H1 (cell line): ENCODE measurements at regions not wholly inside any gene's neighbourhood (a gene's known extent, or its start where the extent isn't known, plus 50 kb on each side); places are given as distances from the start of the nearest gene placed in this dataset.

Source experiments
- CTCF ChIA-PET: fragments of 300-600 bp; sonication (Branson Sonifier 250); formaldehyde crosslinking; loops from one replicate; lab custom pipeline; 2021; ENCODE audit not compliant: partially characterized antibody; lab: Charles Lee
- POLR2A ChIA-PET: fragments of 300-600 bp; sonication (Branson Sonifier 250); formaldehyde crosslinking; loops from one replicate; lab custom pipeline; 2021; ENCODE audit warnings: inconsistent platforms; ENCODE audit not compliant: partially characterized antibody; lab: Charles Lee
- DNase-seq, 2 experiments: peaks; one replicate each; pipeline versions ENCODE4 v3.0.0 to v3.0.0-alpha.2; 2010 to 2022; ENCODE audit warnings: low spot score in 2 of 2, low read depth in 1 of 2, mixed read lengths in 1 of 2
- FAIRE-seq: peaks from 2 replicates; lab custom pipeline; 2011; peaks lifted over from hg19 to GRCh38; lab: Jason Lieb, UNC
- H2AFZ ChIP-seq: 2 replicates; pipeline ENCODE4 v1.8.1; 2012; ENCODE audit warnings: low read length, inconsistent platforms
- H2AK5ac ChIP-seq: 2 replicates; pipeline ENCODE4 v1.6.1; 2013; ENCODE audit warnings: low read depth, low read length
- H2BK120ac ChIP-seq: replicated peaks from 2 replicates; pipeline ENCODE3; 2013; ENCODE audit warnings: low read depth, low read length, inconsistent platforms
- H2BK12ac ChIP-seq: 2 replicates; pipeline ENCODE4 v1.6.1; 2013; ENCODE audit warnings: low read depth, low read length
- H2BK15ac ChIP-seq: 2 replicates; pipeline ENCODE4 v1.6.1; 2013; ENCODE audit warnings: low read length
- H2BK20ac ChIP-seq: 2 replicates; pipeline ENCODE4 v1.6.1; 2013; ENCODE audit warnings: low read length
- H2BK5ac ChIP-seq: 2 replicates; pipeline ENCODE4 v1.6.1; 2013; ENCODE audit warnings: low read depth, low read length
- H3K14ac ChIP-seq: 2 replicates; pipeline ENCODE4 v1.6.1; 2013; ENCODE audit warnings: inconsistent platforms; ENCODE audit not compliant: insufficient read length
- H3K18ac ChIP-seq: 2 replicates; pipeline ENCODE4 v1.6.1; 2013; ENCODE audit warnings: low read length; ENCODE audit errors: extremely low read depth
- H3K23ac ChIP-seq: 2 replicates; pipeline ENCODE4 v1.6.1; 2013; ENCODE audit warnings: inconsistent platforms; ENCODE audit not compliant: insufficient read length
- H3K23me2 ChIP-seq: 2 replicates; pipeline ENCODE4 v1.6.1; 2013; ENCODE audit warnings: low read depth, low read length
- H3K27ac ChIP-seq: 2 replicates; pipeline ENCODE4 v1.6.1; 2011; ENCODE audit warnings: low read depth, low read length, inconsistent platforms
- H3K27me3 ChIP-seq, 4 experiments: replicated peaks in 1 of 4; 1 replicate in 1 of 4; 2 replicates in 3 of 4; pipeline versions ENCODE4 v1.6.1 to v1.8.1; 2011 to 2013; ENCODE audit warnings: low read length in 3 of 4, mild to moderate bottlenecking in 3 of 4, inconsistent platforms in 2 of 4, mixed read lengths in 2 of 4, moderate library complexity in 1 of 4; ENCODE audit not compliant: control insufficient read depth in 3 of 4, insufficient read depth in 3 of 4; ENCODE audit errors: extremely low read depth in 1 of 4
- H3K36me3 ChIP-seq, 4 experiments: 2 replicates each; pipeline versions ENCODE4 v1.6.1 to v1.8.1; 2011 to 2013; ENCODE audit warnings: mild to moderate bottlenecking in 4 of 4, low read length in 3 of 4, moderate library complexity in 2 of 4, control low read depth in 1 of 4, inconsistent platforms in 1 of 4; ENCODE audit not compliant: insufficient read depth in 4 of 4, control insufficient read depth in 2 of 4
- H3K4ac ChIP-seq: replicated peaks from 2 replicates; pipeline ENCODE3; 2013; ENCODE audit warnings: low read length, low read depth, mixed read lengths, inconsistent platforms; ENCODE audit not compliant: insufficient read length
- H3K4me1 ChIP-seq, 4 experiments: replicated peaks in 1 of 4; 1 replicate in 1 of 4; 2 replicates in 3 of 4; pipeline versions ENCODE4 v1.6.1 to v1.8.1; 2011 to 2013; ENCODE audit warnings: low read length in 3 of 4, inconsistent platforms in 2 of 4, mixed read lengths in 1 of 4; ENCODE audit not compliant: insufficient read depth in 4 of 4, control insufficient read depth in 3 of 4
- H3K4me2 ChIP-seq, 2 experiments: 2 replicates each; pipeline versions ENCODE4 v1.6.1 to v1.8.1; 2011 to 2013; ENCODE audit warnings: low read depth in 2 of 2, low read length in 2 of 2, control low read depth in 1 of 2, inconsistent platforms in 1 of 2, mild to moderate bottlenecking in 1 of 2; ENCODE audit not compliant: insufficient read depth in 1 of 2
- H3K4me3 ChIP-seq, 4 experiments: fragments of 200-600, 300-600 bp in 1 of 4; sonication (generic), shearing (Covaris generic), sonication (Bioruptor Twin) in 1 of 4; 2 replicates each; pipeline versions ENCODE4 v1.5.1 to v1.8.1; 2011 to 2016; ENCODE audit warnings: low read length in 4 of 4, low read depth in 3 of 4, control low read depth in 2 of 4, inconsistent platforms in 2 of 4, mild to moderate bottlenecking in 2 of 4, mixed read lengths in 1 of 4, moderate library complexity in 1 of 4; ENCODE audit not compliant: insufficient read depth in 2 of 4; ENCODE audit errors: extremely low read depth in 1 of 4
- H3K56ac ChIP-seq: replicated peaks from 2 replicates; pipeline ENCODE3; 2013; ENCODE audit warnings: low read depth, mild to moderate bottlenecking, mixed read lengths, low read length, inconsistent platforms; ENCODE audit not compliant: insufficient read length
- H3K79me1 ChIP-seq: 2 replicates; pipeline ENCODE4 v1.6.1; 2013; ENCODE audit warnings: low read depth, low read length, control low read depth
- H3K79me2 ChIP-seq, 2 experiments: 2 replicates each; pipeline versions ENCODE4 v1.6.1 to v1.8.1; 2012 to 2013; ENCODE audit warnings: low read length in 2 of 2, mild to moderate bottlenecking in 2 of 2, inconsistent platforms in 1 of 2; ENCODE audit not compliant: insufficient read depth in 2 of 2, control insufficient read depth in 1 of 2
- H3K9ac ChIP-seq, 4 experiments: replicated peaks in 1 of 4; 1 replicate in 1 of 4; 2 replicates in 3 of 4; pipeline versions ENCODE4 v1.6.1 to v1.8.1; 2011 to 2013; ENCODE audit warnings: low read depth in 3 of 4, low read length in 3 of 4, control low read depth in 2 of 4, mild to moderate bottlenecking in 2 of 4, moderate library complexity in 2 of 4, inconsistent platforms in 1 of 4; ENCODE audit errors: extremely low read depth in 1 of 4
- H3K9me3 ChIP-seq, 2 experiments: 2 replicates each; pipeline versions ENCODE4 v1.6.1 to v1.8.1; 2012 to 2013; ENCODE audit warnings: mild to moderate bottlenecking in 2 of 2, moderate library complexity in 2 of 2, control low read depth in 1 of 2, inconsistent platforms in 1 of 2, low read depth in 1 of 2, low read length in 1 of 2, mixed read lengths in 1 of 2; ENCODE audit not compliant: insufficient read depth in 2 of 2
- H4K20me1 ChIP-seq, 2 experiments: replicated peaks in 1 of 2; 2 replicates each; pipeline versions ENCODE3 to v1.8.1; 2011 to 2013; ENCODE audit warnings: inconsistent platforms in 2 of 2, low read length in 2 of 2, mild to moderate bottlenecking in 1 of 2; ENCODE audit not compliant: insufficient read depth in 2 of 2, control insufficient read depth in 1 of 2
- H4K5ac ChIP-seq: 2 replicates; pipeline ENCODE4 v1.6.1; 2013; ENCODE audit warnings: low read length, low read depth, mixed read lengths, inconsistent platforms; ENCODE audit not compliant: insufficient read length
- H4K8ac ChIP-seq: 2 replicates; pipeline ENCODE4 v1.8.0; 2013; ENCODE audit warnings: mild to moderate bottlenecking, moderate library complexity, low read length, inconsistent platforms; ENCODE audit not compliant: insufficient read depth; ENCODE audit errors: extremely low read depth
- H4K91ac ChIP-seq: replicated peaks from 2 replicates; pipeline ENCODE3; 2013; ENCODE audit warnings: low read length, mixed read lengths, inconsistent platforms; ENCODE audit not compliant: insufficient read length
- BACH1 ChIP-seq: IDR thresholded peaks from 2 replicates; pipeline ENCODE4 v1.6.1; 2012; ENCODE audit warnings: low read length, improper control_type of control experiment
- CEBPB ChIP-seq: IDR thresholded peaks from 2 replicates; pipeline ENCODE4 v1.6.1; 2012; ENCODE audit warnings: low read depth, low read length
- CHD2 ChIP-seq: IDR thresholded peaks from 2 replicates; pipeline ENCODE4 v1.6.1; 2012; ENCODE audit warnings: low read length, improper control_type of control experiment
- CREB1 ChIP-seq: IDR thresholded peaks from 2 replicates; pipeline ENCODE4 v1.6.1; 2012; ENCODE audit warnings: inconsistent platforms
- CTBP2 ChIP-seq: IDR thresholded peaks from 2 replicates; pipeline ENCODE4 v1.7.0; 2011; ENCODE audit warnings: borderline replicate concordance, mild to moderate bottlenecking, moderate library complexity, mixed read lengths, low read length; ENCODE audit not compliant: insufficient read depth, insufficient read length
- FOSL1 ChIP-seq: IDR thresholded peaks from 2 replicates; pipeline ENCODE4 v1.6.1; 2011; ENCODE audit warnings: mild to moderate bottlenecking, low read depth, low read length, moderate library complexity; ENCODE audit not compliant: insufficient read depth
- POLR2A ChIP-seq, 2 experiments: IDR thresholded peaks; 1 replicate in 1 of 2; 2 replicates in 1 of 2; pipeline ENCODE4 v1.6.1; 2011; ENCODE audit warnings: low read depth in 2 of 2, low read length in 2 of 2, mild to moderate bottlenecking in 2 of 2; ENCODE audit errors: control extremely low read depth in 1 of 2
- POLR2AphosphoS5 ChIP-seq: IDR thresholded peaks from 2 replicates; pipeline ENCODE4 v1.6.1; 2011; ENCODE audit warnings: low read depth, low read length
- RBBP5 ChIP-seq: IDR thresholded peaks from 2 replicates; pipeline ENCODE4 v1.7.1; 2012; ENCODE audit warnings: low read depth, mild to moderate bottlenecking, inconsistent platforms, low read length, moderate library complexity, borderline replicate concordance
- SP1 ChIP-seq: IDR thresholded peaks from 2 replicates; pipeline ENCODE4 v1.6.1; 2011; ENCODE audit warnings: low read depth, low read length
- TAF7 ChIP-seq: optimal IDR thresholded peaks from 2 replicates; pipeline ENCODE3; 2011; ENCODE audit warnings: low read depth, mild to moderate bottlenecking, inconsistent platforms, low read length, moderate library complexity, borderline replicate concordance
- TCF12 ChIP-seq: IDR thresholded peaks from 2 replicates; pipeline ENCODE4 v1.6.1; 2011; ENCODE audit warnings: low read depth, mild to moderate bottlenecking, low read length
- WGBS, 2 experiments: shearing (Covaris generic) in 1 of 2; methylation state at CpG; one replicate each; pipeline versions ENCODE4 v1.1.6 to v1.1.7; 2013 to 2015; ENCODE audit warnings: low lambda C conversion rate in 2 of 2, mixed read lengths in 2 of 2, inconsistent platforms in 1 of 2, low coverage in 1 of 2, missing lambda C conversion rate in 1 of 2; ENCODE audit not compliant: insufficient replicate concordance in 2 of 2, insufficient coverage in 1 of 2, insufficient read length in 1 of 2; ENCODE audit errors: extremely low coverage in 1 of 2, missing lambda C conversion rate in 1 of 2; 5-methylcytosine and 5-hydroxymethylcytosine counted together

DNA sequence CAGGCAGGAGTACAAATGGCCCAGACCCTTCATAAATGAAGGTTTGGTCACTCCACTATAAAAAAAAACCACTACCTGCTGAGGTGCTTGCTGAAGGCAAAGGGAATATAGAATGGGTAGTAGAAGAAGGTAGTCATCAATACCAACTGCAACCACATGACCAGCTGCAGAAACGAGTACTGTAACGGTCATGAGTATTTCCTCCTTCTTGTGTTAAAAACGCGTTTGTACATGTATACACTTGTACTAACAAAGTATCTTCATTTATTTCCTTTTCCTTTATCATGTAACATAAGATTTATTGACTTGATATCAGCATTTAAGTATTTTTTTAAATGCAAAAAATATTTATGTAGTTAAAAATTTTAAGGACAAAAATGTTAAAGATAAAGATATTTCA is 238.6 kb downstream of the TFAP2B start:
- Histone ChIP-seq H3K56ac (no peak overlapping the region), H3K4me1 (peaks cover 0 to 3% (median 0%) of the 10 kb centered on the region in 4 experiments; a peak in 2 of 7 replicates)
- POLR2A ChIA-PET = no interaction called here

More for the DNA sequence above, 238.6 kb downstream of the TFAP2B start:
- Histone ChIP-seq H3K4me2 (no peak overlapping the region), H2AFZ (no peak overlapping the region), H3K27ac (no peak overlapping the region), H2BK20ac (no peak overlapping the region), H2AK5ac (no peak overlapping the region), H2BK12ac (no peak overlapping the region), H3K18ac (no peak overlapping the region; the same call in 1 of the 2 replicates), H3K23ac (no peak overlapping the region)
- DNase-seq = no peak
- WGBS, 2 experiments = 94% methylated on average over 4 of the region's 4 CpGs; no CpG with 5 or more reads in 1 of the 2 experiments
- no peak for TF ChIP-seq CTBP2
- TF ChIP-seq BACH1 = no peak
- TF ChIP-seq POLR2AphosphoS5 = no peak
- TF ChIP-seq RBBP5 = no peak
- TF ChIP-seq FOSL1 = no peak
- no peak for TF ChIP-seq TAF7
- no peak for TF ChIP-seq SP1
- no peak for TF ChIP-seq POLR2A (IDR thresholded peaks at IDR 0.05; ENCODE audit: control extremely low read depth in 1 of 2, low read depth in 2 of 2, low read length in 2 of 2)
- TF ChIP-seq CREB1 = no peak
- TF ChIP-seq TCF12 = no peak
- no peak for TF ChIP-seq CEBPB
- TF ChIP-seq CHD2 = no peak
- TF ChIP-seq, all 59 proteins: peak for 0
- Histone ChIP-seq H3K4me3 (no peak overlapping the region), H3K27me3 (no peaks in the 10 kb centered on the region), H3K79me1 (no peaks in the 10 kb centered on the region), H3K4ac (no peak overlapping the region), H4K5ac (no peak overlapping the region), H2BK15ac (no peak overlapping the region), H3K23me2 (no peaks in the 10 kb centered on the region), H4K20me1 (no peaks in the 10 kb centered on the region), H3K14ac (no peak overlapping the region), H3K79me2 (no peaks in the 10 kb centered on the region), H3K36me3 (no peaks in the 10 kb centered on the region), H2BK120ac (no peak overlapping the region), H4K91ac (no peak overlapping the region), H3K9me3 (no peaks in the 10 kb centered on the region), H2BK5ac (no peak overlapping the region), H3K9ac (no peak overlapping the region), H4K8ac (no peak overlapping the region)
- CTCF ChIA-PET = no interaction called here
- FAIRE-seq = no peak
